ENCODE measurements at regions not wholly inside any gene's neighbourhood (a gene's known extent, or its start where the extent isn't known, plus 50 kb on each side); places are given as distances from the start of the nearest gene placed in this dataset.

DNA sequence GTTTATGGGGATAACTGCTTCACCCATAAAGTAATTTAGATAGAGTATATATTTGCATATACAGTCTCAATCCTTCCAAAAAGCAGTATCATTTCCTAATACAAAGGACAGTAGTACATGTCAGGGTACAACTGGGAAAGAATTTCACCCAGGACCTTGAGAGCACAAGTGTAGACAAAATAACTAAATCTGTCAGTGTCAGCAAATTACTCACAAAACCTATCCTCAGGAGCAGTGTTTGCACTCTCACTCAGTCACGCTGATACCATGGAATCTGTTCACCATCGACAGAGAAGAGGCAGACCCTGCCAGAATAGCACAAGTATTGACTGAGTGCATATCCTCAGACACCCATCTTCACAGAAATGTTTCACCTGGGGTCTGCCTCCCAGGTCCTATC is 554.7 kb upstream of the PHF14 start:
- TF ChIP-seq, protein P1, sequence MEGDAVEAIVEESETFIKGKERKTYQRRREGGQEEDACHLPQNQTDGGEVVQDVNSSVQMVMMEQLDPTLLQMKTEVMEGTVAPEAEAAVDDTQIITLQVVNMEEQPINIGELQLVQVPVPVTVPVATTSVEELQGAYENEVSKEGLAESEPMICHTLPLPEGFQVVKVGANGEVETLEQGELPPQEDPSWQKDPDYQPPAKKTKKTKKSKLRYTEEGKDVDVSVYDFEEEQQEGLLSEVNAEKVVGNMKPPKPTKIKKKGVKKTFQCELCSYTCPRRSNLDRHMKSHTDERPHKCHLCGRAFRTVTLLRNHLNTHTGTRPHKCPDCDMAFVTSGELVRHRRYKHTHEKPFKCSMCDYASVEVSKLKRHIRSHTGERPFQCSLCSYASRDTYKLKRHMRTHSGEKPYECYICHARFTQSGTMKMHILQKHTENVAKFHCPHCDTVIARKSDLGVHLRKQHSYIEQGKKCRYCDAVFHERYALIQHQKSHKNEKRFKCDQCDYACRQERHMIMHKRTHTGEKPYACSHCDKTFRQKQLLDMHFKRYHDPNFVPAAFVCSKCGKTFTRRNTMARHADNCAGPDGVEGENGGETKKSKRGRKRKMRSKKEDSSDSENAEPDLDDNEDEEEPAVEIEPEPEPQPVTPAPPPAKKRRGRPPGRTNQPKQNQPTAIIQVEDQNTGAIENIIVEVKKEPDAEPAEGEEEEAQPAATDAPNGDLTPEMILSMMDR (conservative IDR thresholded peaks at IDR 0.05), result no peak
- TF ChIP-seq EZH2 (IDR thresholded peaks at IDR 0.05; ENCODE audit: low read depth), result no peak
